HG03558 (cell line): ENCODE measurements at regions not wholly inside any gene's neighbourhood (a gene's known extent, or its start where the extent isn't known, plus 50 kb on each side); places are given as distances from the start of the nearest gene placed in this dataset.

Experiments
- ATAC-seq: cut with Tn5 transposase; IDR thresholded peaks from one replicate; pipeline ENCODE4 v1.9.1; 2021; ENCODE audit warnings: moderate number of reproducible peaks; ENCODE audit not compliant: unreplicated experiment; ENCODE audit errors: extremely low read depth

- no peak for ATAC-seq
These were observed 387.8 kb upstream of the ADGRL2 start for GRCh38 chr1:81412954-81413353.

GRCh38 chr1:81410941-81411340, 389.8 kb upstream of the ADGRL2 start:
- no peak for ATAC-seq

DNA sequence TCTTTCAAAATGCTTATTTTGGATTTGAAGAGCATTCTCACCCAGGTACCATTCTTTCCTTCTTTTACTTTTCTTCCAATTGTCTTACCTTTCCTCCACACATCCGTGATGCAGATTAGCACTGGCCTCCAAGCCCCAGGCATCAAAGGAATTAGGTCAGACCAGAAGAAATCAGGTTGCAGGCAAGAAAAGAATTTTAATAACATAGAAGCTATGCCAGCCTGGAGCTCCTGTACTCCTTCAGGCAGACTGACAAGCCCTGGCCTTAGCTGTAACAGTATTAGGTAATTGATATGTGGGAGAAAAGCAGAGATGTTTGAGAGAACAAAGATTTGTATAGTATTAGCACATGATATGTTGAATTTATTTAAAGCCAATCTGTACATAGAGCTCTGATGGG, 390.4 kb upstream of the ADGRL2 start:
- ATAC-seq, result no peak

DNA sequence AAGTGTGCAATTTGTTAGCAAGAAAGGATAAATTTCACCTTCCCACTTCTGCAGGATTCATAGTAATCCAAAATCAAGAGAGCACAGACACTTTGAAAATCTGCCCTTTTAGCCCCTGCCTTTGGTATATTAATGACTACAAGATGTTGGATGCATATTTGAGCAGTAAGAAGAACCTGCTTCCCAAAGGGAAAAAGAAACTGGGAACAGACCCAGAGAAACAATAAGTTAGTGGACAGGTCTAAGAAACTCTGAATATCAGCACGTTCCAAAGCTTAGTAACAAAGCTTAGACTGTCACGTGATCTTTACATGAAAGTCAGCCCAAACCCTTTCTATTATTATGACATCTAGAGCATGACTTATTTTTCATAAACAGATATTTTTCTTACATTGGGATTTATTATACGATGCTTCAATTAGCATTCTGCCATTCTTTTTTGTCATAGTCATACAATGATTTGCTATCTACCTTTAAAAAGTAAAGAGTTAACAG, 390.9 kb upstream of the ADGRL2 start:
- ATAC-seq, result no peak

DNA sequence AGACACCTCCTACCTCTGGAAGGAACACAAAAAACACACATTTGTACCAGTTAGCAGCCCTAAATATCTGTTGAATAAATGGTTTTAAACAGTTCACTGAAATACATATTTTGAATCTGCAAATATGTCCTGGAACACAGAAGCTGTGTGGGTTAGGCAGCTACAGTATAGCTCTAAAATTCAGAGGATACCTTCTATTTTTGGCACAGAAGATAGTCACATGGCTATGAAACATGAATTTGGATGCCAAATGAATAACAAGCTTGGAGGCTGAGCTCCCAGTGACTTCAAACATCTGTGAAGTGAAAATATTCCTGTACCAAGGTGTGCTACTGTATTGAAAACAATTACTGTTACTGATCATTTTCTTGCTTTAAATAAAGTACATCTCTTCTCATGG, 391.5 kb upstream of the ADGRL2 start:
- no peak for ATAC-seq

- no peak for ATAC-seq
These were observed 392.3 kb upstream of the ADGRL2 start for GRCh38 chr1:81408419-81408818.

DNA sequence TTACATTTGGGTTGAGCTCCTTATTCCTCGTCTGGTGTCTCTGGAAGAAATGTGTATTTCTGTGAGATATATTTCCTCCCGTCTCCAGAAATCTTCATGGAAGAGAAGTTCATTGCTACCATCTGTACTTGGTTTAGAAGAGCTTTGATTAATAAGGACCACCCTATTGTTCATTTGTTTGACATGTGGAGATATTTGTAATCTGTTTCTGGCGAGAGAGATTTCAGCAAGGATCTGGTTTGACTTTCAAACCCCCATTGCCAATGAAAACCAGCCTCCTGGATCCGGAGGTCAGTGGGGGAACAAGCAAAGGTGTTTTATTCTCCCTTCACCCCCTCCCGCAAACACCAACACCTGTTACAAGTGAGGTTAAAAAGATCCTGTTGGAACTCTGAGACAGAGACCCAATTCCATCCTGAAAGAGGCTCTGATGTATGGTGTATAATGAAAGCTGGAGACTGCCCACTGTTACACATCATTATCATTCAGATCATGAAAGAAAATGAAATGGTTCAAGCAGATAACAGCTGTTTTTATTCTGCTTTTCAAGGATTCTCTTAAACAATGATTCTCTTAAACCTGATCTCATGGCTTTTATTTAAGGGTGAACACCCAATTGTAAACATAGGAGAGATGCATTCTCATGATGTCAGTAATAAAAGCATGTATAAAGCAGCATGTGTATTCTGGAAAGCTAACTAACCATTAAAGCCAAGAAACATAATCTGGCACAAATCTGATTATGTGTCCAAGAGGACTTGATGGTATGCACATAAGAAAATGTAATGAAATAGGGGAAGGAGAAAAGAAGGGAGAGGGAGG, 393.5 kb upstream of the ADGRL2 start:
- ATAC-seq, result no peak

DNA sequence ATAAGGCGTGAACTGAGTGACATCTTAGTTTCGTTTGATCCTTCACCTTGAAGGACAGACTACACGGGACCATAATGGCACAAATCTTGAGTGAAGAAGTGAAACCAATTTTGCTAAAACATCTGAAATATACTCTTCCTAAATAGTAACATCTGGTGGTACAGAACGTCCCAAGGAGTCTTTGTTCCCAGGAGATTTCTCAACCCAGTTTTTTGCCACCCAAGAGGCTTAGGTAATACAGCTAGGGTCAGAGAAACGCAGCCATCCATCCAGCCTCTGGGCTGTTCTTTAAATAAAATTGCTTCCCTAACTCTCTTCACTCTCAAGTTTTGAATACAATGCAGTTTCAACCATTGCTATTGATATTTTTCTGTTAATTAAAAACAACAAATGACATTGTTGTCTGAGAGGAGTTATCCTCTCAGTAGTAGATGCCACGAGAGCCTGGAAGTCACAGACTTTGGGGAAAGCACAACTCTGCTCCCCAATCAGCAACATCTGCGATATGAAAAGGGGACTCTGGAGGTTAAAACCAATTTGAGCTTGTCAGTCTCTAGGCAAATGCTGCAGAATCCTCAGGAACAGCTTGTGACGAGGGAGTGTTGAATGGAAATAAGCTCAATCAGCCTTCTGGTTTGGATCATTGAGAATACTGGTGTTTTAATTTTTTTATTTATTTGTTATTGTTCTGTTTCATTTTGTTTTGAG, 394.3 kb upstream of the ADGRL2 start:
- no peak for ATAC-seq

DNA sequence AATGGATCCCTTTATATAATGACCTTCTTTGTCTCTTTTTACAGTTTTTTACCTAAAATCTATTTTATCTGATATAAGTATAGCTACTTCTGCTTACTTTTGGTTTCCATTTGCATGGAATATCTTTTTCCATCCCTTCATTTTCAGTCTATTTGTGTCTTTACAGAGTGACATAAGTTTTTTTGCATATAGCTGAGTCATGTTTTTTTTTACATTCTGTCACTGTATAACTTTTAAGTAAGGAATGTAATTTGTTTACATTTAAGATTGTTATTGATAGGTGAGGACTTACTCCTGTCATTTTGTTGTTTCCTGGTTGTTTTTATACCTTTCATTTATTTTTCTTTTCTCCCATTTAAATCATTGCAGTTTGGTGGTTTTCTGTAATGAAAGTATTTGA, 402.7 kb upstream of the ADGRL2 start:
- ATAC-seq, result no peak

- ATAC-seq, result no peak
These were observed 408.1 kb upstream of the ADGRL2 start for GRCh38 chr1:81392526-81393226.

GRCh38 chr1:81391125-81391828, 409.5 kb upstream of the ADGRL2 start:
- no peak for ATAC-seq

- no peak for ATAC-seq
These were observed 412.3 kb upstream of the ADGRL2 start for GRCh38 chr1:81388435-81388834.

DNA sequence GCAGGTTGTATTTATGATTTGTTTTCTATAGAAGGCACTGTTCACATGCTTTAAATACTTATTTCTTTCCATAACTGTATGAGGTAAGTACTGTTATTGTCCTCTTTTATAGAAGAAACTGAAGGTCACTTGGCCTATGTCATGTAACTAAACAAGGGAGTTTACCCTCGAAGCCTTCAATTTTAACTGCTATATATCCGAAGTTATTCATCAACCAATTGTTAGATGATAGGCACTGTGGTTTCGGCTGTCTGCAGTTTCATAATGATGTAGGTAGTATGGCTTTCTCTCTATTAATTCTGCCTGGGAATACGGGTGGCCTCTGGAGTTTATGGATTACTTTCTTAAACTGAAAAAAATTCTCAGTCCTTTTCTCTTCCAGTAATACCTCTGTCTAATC, 413.3 kb upstream of the ADGRL2 start:
- no peak for ATAC-seq

DNA sequence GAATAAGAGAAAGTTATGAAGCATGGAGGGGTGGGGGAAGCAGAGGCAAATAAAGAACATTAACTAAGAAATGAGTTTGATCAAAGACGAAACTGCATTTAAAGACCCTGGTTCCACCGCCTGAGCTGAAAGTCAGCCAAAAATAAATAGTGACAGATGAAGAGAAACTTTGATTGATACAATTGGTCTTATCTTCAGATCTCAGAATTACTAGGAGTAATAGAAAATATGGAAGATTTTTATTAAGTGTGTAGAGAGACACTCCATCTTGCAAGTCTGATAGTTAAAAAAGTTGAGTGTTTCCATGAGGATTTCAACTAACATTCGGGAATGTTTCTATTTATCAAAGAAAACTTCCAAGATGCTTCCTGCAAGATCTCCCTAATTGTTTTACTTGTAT, 418.2 kb upstream of the ADGRL2 start:
- ATAC-seq, result no peak

DNA sequence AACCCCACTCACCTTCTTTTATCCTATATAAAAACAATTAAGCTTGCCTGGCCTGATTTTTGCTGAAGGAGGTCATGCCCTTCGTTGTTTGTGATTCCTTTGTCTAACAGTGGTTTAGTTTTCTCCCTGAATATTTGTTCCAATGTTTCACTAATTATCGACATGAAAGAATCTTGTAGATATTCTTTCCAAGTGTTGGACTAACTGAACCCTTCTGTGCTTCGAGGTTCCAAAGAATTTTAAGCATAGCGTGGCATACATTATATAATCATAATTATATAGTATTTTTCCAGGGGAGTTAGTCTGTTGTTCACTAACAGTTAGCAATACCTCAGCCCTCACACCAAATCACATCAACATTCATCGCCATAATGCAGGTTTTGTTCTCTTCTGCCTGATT, 418.9 kb upstream of the ADGRL2 start:
- no peak for ATAC-seq

GRCh38 chr1:81380436-81380835, 420.3 kb upstream of the ADGRL2 start:
- no peak for ATAC-seq

DNA sequence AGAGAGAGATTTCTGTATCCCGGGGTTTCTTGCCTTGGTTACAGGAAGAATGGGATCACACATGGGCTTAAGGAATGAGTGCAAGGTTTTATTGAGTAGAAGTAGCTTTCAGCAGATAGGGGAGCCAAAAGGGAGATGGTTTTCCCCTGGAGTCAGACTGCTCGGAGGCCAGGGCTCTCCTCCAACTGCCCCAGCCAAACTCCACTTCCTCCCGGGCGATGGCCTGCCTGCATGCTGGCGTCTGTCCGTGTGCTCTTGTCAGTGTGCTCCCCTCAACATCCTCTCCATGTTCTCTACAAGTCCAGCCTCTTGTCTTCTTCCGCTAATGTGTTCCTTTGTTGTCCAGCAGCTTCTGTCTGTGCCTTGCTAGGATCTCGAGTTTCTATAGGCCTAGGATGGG, 421.3 kb upstream of the ADGRL2 start:
- no peak for ATAC-seq

GRCh38 chr1:81377406-81377805, 423.3 kb upstream of the ADGRL2 start:
- ATAC-seq, result no peak

- no peak for ATAC-seq
These were observed 424.7 kb upstream of the ADGRL2 start for GRCh38 chr1:81375884-81376548.

DNA sequence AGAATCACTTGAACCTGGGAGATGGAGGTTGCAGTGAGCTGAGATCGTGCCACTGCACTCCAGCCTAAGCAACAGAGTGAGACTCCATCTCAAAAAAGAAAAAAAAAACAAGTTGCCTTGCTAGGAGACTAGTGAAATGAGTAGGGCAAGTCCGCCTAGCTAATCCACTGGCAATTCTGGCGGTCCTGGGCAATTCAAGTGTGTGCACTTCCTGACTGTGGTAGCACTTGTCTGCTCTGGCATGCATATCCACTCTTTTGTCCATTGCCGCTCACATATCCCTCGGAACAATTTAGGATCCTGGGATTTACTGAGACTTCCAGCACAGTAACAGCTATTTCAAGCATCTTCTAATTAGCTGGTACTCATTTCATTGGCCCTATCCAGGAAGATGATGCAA, 426.3 kb upstream of the ADGRL2 start:
- ATAC-seq, result no peak
